ENCODE measurements at regions not wholly inside any gene's neighbourhood (a gene's known extent, or its start where the extent isn't known, plus 50 kb on each side); places are given as distances from the start of the nearest gene placed in this dataset.

DNA sequence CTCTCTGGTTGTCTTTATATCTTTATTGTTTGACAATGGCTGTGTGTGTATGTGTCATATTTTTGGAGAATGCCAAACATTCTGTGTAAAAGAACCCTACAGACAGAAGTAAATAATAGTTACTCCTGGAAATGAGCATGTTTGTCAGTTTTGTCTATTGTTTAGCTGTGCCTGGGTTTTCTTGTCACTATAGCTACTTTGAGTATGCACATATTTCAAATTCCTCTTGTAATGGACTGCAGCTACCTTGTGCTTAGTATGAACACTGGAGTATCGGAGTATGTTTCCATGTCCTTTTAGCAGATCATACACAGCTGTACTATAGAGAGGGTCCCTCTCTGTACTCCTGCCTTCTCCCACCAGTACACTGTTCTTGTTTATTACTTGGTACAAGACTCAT, 58.0 kb upstream of the DOCK10 start:
- DNase-seq: no peak
- ChIA-PET CTCF (interaction anchor here (0.6 kb wide), 1 partner anchor 10 kb away, joined by 3 read pairs; no protein-coding TSS in a partner anchor), POLR2A (no interaction called here)
- Mint-ChIP-seq H3K4me1 (no peaks in the 10 kb centered on the region), H3K27ac (no peak overlapping the region), H3K4me3 (no peak overlapping the region), H3K27me3 (no peaks in the 10 kb centered on the region), H3K9me3 (no peaks in the 10 kb centered on the region), H3K36me3 (peaks cover 0 to 5% (median 0%) of the 10 kb centered on the region in 3 donors)
- no peaks in the 10 kb centered on the region for H3K9me3 ChIP-seq (ENCODE audit: low read length)
- no peaks in the 10 kb centered on the region for H3K27me3 ChIP-seq (ENCODE audit: insufficient read depth, low read length, poor library complexity, severe bottlenecking)
- H3K27ac ChIP-seq (ENCODE audit: low read depth, low read length): no peak overlapping the region
- no peak overlapping the region for H3K4me3 ChIP-seq (ENCODE audit: low read length)
- no peaks in the 10 kb centered on the region for H3K36me3 ChIP-seq (ENCODE audit: insufficient read depth, low read length)
- H3K4me1 ChIP-seq (ENCODE audit: insufficient read depth, low read length): no peaks in the 10 kb centered on the region

DNA sequence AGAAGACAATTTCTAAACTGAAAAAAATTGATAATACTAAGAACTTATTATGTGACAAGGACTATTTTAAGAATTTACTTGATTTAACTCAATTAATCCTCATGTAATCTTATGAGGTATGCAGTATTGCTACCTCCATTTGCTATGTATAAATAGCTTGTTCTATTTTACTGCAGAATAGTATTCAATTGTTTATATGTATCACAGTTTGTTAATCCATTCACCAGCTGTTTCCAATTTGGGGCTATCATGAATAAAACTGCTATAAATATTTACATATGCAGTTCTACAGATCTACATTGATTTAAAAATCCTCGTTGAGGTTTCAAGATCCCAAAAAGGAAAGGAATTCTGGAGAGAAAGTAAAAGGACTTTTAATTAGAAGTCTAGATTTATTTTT, 54.8 kb upstream of the DOCK10 start:
- no peak for DNase-seq
- H3K9me3 ChIP-seq (ENCODE audit: low read length): no peaks in the 10 kb centered on the region
- no peak overlapping the region for H3K27ac Mint-ChIP-seq

More for the DNA sequence above, 54.8 kb upstream of the DOCK10 start:
- Histone ChIP-seq H3K4me1 (ENCODE audit: insufficient read depth, low read length) (no peaks in the 10 kb centered on the region), H3K27me3 (ENCODE audit: insufficient read depth, low read length, poor library complexity, severe bottlenecking) (no peaks in the 10 kb centered on the region), H3K36me3 (ENCODE audit: insufficient read depth, low read length) (no peaks in the 10 kb centered on the region), H3K27ac (ENCODE audit: low read depth, low read length) (no peak overlapping the region), H3K4me3 (ENCODE audit: low read length) (no peak overlapping the region)
- no peaks in the 10 kb centered on the region for H3K9me3 Mint-ChIP-seq
- no peak overlapping the region for H3K4me3 Mint-ChIP-seq
- ChIA-PET CTCF (no interaction called here), POLR2A (no interaction called here)
- peaks cover 0 to 8% (median 0%) of the 10 kb centered on the region in 3 donors for H3K36me3 Mint-ChIP-seq
- no peaks in the 10 kb centered on the region for H3K4me1 Mint-ChIP-seq
- peaks cover 4 to 7% of the 10 kb centered on the region in 2 donors for H3K27me3 Mint-ChIP-seq
